ENCODE measurements at regions not wholly inside any gene's neighbourhood (a gene's known extent, or its start where the extent isn't known, plus 50 kb on each side); places are given as distances from the start of the nearest gene placed in this dataset.

GRCh38 chr10:34940436-34940835 is 125.3 kb upstream of the PARD3 start:
- TF ChIP-seq CTCF (IDR thresholded peaks at IDR 0.05; ENCODE audit: insufficient read depth, low read length) = no peak
- no peak for TF ChIP-seq POLR2AphosphoS5 (IDR thresholded peaks at IDR 0.05; ENCODE audit: low read depth)

Measured in HL-60 (cell line).